ENCODE measurements at regions not wholly inside any gene's neighbourhood (a gene's known extent, or its start where the extent isn't known, plus 50 kb on each side); places are given as distances from the start of the nearest gene placed in this dataset.
"Not testable (repeated sequence)": the region's sequence is repeated elsewhere in the genome, so short reads cannot be mapped to it uniquely, and the experiment has no call there.

GRCh38 chr12:131443019-131444000 is 267.6 kb upstream of the SFSWAP start:
- H3K4me3 ChIP-seq (ENCODE audit: low read depth, low read length) = no peak overlapping the region
- H3K9ac ChIP-seq = no peak overlapping the region
- H3K4me1 ChIP-seq = no peaks in the 10 kb centered on the region
- no peaks in the 10 kb centered on the region for H3K27me3 ChIP-seq (ENCODE audit: control insufficient read depth, insufficient read depth, low read length)
- no peaks in the 10 kb centered on the region for H3K36me3 ChIP-seq (ENCODE audit: control insufficient read depth, insufficient read depth, low read length)
- H3K9me3 ChIP-seq (ENCODE audit: control insufficient read depth, low read length) = no peaks in the 10 kb centered on the region
- H2AFZ ChIP-seq = no peak overlapping the region
- TF ChIP-seq CTCF (IDR thresholded peaks at IDR 0.05) = no peak
- H3K79me2 ChIP-seq = no peaks in the 10 kb centered on the region
- H3K4me2 ChIP-seq (ENCODE audit: low read length) = no peak overlapping the region
- H3K27ac ChIP-seq = no peak overlapping the region

GRCh38 chr12:131444220-131445164 is 266.4 kb upstream of the SFSWAP start:
- H3K4me1 ChIP-seq = no peaks in the 10 kb centered on the region
- H2AFZ ChIP-seq = no peak overlapping the region
- H3K27ac ChIP-seq = no peak overlapping the region
- H3K79me2 ChIP-seq = no peaks in the 10 kb centered on the region
- H3K4me3 ChIP-seq (ENCODE audit: low read depth, low read length) = no peak overlapping the region
- H3K9me3 ChIP-seq (ENCODE audit: control insufficient read depth, low read length) = no peaks in the 10 kb centered on the region
- no peak overlapping the region for H3K9ac ChIP-seq
- no peaks in the 10 kb centered on the region for H3K27me3 ChIP-seq (ENCODE audit: control insufficient read depth, insufficient read depth, low read length)
- no peak overlapping the region for H3K4me2 ChIP-seq (ENCODE audit: low read length)
- no peaks in the 10 kb centered on the region for H3K36me3 ChIP-seq (ENCODE audit: control insufficient read depth, insufficient read depth, low read length)
- TF ChIP-seq CTCF (IDR thresholded peaks at IDR 0.05) = no peak

GRCh38 chr12:131445184-131445774 is 265.6 kb upstream of the SFSWAP start:
- Histone ChIP-seq H2AFZ (no peak overlapping the region), H3K4me2 (ENCODE audit: low read length) (no peak overlapping the region), H3K27ac (no peak overlapping the region), H3K79me2 (no peaks in the 10 kb centered on the region), H3K36me3 (ENCODE audit: control insufficient read depth, insufficient read depth, low read length) (no peaks in the 10 kb centered on the region), H3K4me1 (no peaks in the 10 kb centered on the region), H3K4me3 (ENCODE audit: low read depth, low read length) (no peak overlapping the region), H3K9ac (no peak overlapping the region), H3K27me3 (ENCODE audit: control insufficient read depth, insufficient read depth, low read length) (no peaks in the 10 kb centered on the region), H3K9me3 (ENCODE audit: control insufficient read depth, low read length) (no peaks in the 10 kb centered on the region)
- no peak for TF ChIP-seq CTCF (IDR thresholded peaks at IDR 0.05)

GRCh38 chr12:131445795-131446194 is 265.1 kb upstream of the SFSWAP start:
- H3K9ac ChIP-seq = no peak overlapping the region
- no peak overlapping the region for H2AFZ ChIP-seq
- H3K36me3 ChIP-seq (ENCODE audit: control insufficient read depth, insufficient read depth, low read length) = no peaks in the 10 kb centered on the region
- no peak overlapping the region for H3K27ac ChIP-seq
- H3K9me3 ChIP-seq (ENCODE audit: control insufficient read depth, low read length) = no peaks in the 10 kb centered on the region
- TF ChIP-seq CTCF (IDR thresholded peaks at IDR 0.05) = no peak
- no peaks in the 10 kb centered on the region for H3K27me3 ChIP-seq (ENCODE audit: control insufficient read depth, insufficient read depth, low read length)
- H3K4me2 ChIP-seq (ENCODE audit: low read length) = no peak overlapping the region
- H3K4me1 ChIP-seq = no peaks in the 10 kb centered on the region
- H3K79me2 ChIP-seq = no peaks in the 10 kb centered on the region
- no peak overlapping the region for H3K4me3 ChIP-seq (ENCODE audit: low read depth, low read length)

- not testable (repeated sequence) for H3K4me2 ChIP-seq (ENCODE audit: low read length); H3K9me3 ChIP-seq (ENCODE audit: control insufficient read depth, low read length); H3K79me2 ChIP-seq; H3K27me3 ChIP-seq (ENCODE audit: control insufficient read depth, insufficient read depth, low read length); H3K4me3 ChIP-seq (ENCODE audit: low read depth, low read length); H3K4me1 ChIP-seq; H3K9ac ChIP-seq; H3K36me3 ChIP-seq (ENCODE audit: control insufficient read depth, insufficient read depth, low read length); H3K27ac ChIP-seq; H2AFZ ChIP-seq
These were observed 263.3 kb upstream of the SFSWAP start for GRCh38 chr12:131447636-131448035.

Measured in parathyroid adenoma (tissue), 2 donors.